ENCODE measurements at regions not wholly inside any gene's neighbourhood (a gene's known extent, or its start where the extent isn't known, plus 50 kb on each side); places are given as distances from the start of the nearest gene placed in this dataset.

- TF ChIP-seq CTCF (IDR thresholded peaks at IDR 0.05 in 4 of 5, conservative IDR thresholded peaks at IDR 0.05 in 1 of 5) (no peak), POLR2A (IDR thresholded peaks at IDR 0.05) (no peak)
Measured at GRCh38 chr12:114789276-114789675, 105.3 kb upstream of the TBX3 start.

Data from gastrocnemius medialis (tissue), 4 donors.